Neural progenitor cell (in vitro differentiated cells): ENCODE measurements at regions not wholly inside any gene's neighbourhood (a gene's known extent, or its start where the extent isn't known, plus 50 kb on each side); places are given as distances from the start of the nearest gene placed in this dataset.

Experiments used
- CTCF ChIP-seq: fragments of 200-600 bp; sonication (generic); IDR thresholded peaks from 2 replicates; pipeline ENCODE4 v1.5.1; 2017; ENCODE audit warnings: antibody characterized with exemption, mild to moderate bottlenecking
- EZH2 ChIP-seq: fragments of 200-600 bp; sonication (generic); IDR thresholded peaks from 2 replicates; pipeline ENCODE4 v1.6.1; 2017; ENCODE audit warnings: antibody characterized with exemption, mild to moderate bottlenecking, moderate library complexity

DNA sequence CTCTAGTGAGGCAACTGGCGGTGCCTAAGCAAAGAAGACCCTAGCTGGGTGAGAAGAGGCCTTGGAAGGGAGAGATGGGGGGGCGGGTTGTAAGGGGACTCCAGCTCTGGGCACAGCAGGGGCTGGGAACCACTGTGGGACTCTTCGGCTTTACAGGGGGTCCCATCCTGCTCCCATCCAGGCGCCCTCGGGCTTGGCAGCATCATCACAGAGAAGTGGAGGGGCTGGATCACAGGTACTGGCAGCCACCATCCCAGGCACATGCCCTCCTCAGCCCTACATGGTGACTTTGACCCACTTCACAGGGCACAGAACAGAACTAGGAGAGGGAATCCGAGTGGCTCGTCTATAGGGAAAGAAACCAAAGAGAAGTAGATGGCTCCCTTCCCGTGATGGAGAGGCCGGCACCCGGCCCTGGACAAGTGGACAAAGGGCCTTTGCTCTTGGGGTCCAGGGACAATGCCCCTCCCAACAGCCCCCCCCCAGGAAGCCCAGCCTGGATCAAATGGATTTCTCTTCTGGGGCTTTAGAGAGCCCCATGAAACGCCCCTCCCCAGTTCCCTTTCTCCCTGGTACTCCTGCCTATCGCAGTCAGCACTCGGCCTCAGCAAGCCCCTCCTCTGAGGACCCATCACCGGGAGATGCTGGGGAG is 54.0 kb upstream of the ECE1 start:
- no peak for TF ChIP-seq CTCF
- TF ChIP-seq EZH2: no peak
